Vagina (tissue), 2 donors: ENCODE measurements at regions not wholly inside any gene's neighbourhood (a gene's known extent, or its start where the extent isn't known, plus 50 kb on each side); places are given as distances from the start of the nearest gene placed in this dataset.

ENCODE experiments used
- DNase-seq, 2 donors: peaks; one replicate each; pipeline ENCODE4 v3.0.0-alpha.2; 2017; ENCODE audit errors: extremely low spot score in 2 of 2
- H3K27ac ChIP-seq: fragments of 200-600 bp; sonication (generic); one replicate; pipeline ENCODE4 v1.5.1; 2019
- H3K27me3 ChIP-seq: fragments of 200-600 bp; sonication (generic); one replicate; pipeline ENCODE4 v1.5.1; 2019
- H3K36me3 ChIP-seq, 2 donors: fragments of 200-600 bp; sonication (generic); one replicate each; pipeline ENCODE4 v1.5.1; 2017 to 2019
- H3K4me1 ChIP-seq: fragments of 200-600 bp; sonication (generic); one replicate; pipeline ENCODE4 v1.5.1; 2019
- H3K4me3 ChIP-seq, 2 donors: fragments of 200-600 bp; sonication (generic); 1 replicate in 1 of 2; 2 replicates in 1 of 2; pipeline ENCODE4 v1.5.1; 2016 to 2019
- H3K9me3 ChIP-seq: fragments of 200-600 bp; sonication (generic); one replicate; pipeline ENCODE4 v1.5.1; 2019
- CTCF ChIP-seq, 3 experiments: fragments of 450-650 bp in 2 of 3; fragments of 200-600 bp in 1 of 3; sonication (generic) in 1 of 3; IDR thresholded peaks; one replicate each; pipeline ENCODE4 v1.5.1; 2017 to 2019; ENCODE audit warnings: antibody characterized with exemption in 3 of 3, mild to moderate bottlenecking in 2 of 3, moderate library complexity in 2 of 3
- POLR2A ChIP-seq, 2 donors: fragments of 450-650 bp; IDR thresholded peaks; one replicate each; pipeline ENCODE4 v1.6.1; 2017; ENCODE audit warnings: antibody characterized with exemption in 2 of 2, mild to moderate bottlenecking in 2 of 2, moderate library complexity in 2 of 2
- POLR2AphosphoS5 ChIP-seq, 2 donors: sonication (generic); formaldehyde crosslinking; IDR thresholded peaks; one replicate each; pipeline ENCODE4 v1.9.0; 2017; ENCODE audit warnings: antibody characterized with exemption in 2 of 2, mild to moderate bottlenecking in 2 of 2, low read depth in 1 of 2; ENCODE audit not compliant: insufficient read depth in 1 of 2
- intact Hi-C: fragments of 100-400 bp; cut with DNase I; formaldehyde crosslinking; loops from one replicate; pipeline ENCODE4 v1.15.1; 2023

GRCh38 chr2:105618351-105618659, 126.4 kb upstream of the NCK2 start:
- Histone ChIP-seq H3K9me3 (no peaks in the 10 kb centered on the region), H3K36me3 (no peaks in the 10 kb centered on the region), H3K27ac (no peak overlapping the region), H3K4me3 (no peak overlapping the region), H3K4me1 (no peaks in the 10 kb centered on the region), H3K27me3 (no peaks in the 10 kb centered on the region)
- DNase-seq: no peak
- intact Hi-C loops: no loop called here
- TF ChIP-seq POLR2AphosphoS5 (IDR thresholded peaks at IDR 0.05; ENCODE audit: insufficient read depth in 1 of 2, low read depth in 1 of 2) (no peak), POLR2A (IDR thresholded peaks at IDR 0.05) (no peak), CTCF (IDR thresholded peaks at IDR 0.05) (no peak)

DNA sequence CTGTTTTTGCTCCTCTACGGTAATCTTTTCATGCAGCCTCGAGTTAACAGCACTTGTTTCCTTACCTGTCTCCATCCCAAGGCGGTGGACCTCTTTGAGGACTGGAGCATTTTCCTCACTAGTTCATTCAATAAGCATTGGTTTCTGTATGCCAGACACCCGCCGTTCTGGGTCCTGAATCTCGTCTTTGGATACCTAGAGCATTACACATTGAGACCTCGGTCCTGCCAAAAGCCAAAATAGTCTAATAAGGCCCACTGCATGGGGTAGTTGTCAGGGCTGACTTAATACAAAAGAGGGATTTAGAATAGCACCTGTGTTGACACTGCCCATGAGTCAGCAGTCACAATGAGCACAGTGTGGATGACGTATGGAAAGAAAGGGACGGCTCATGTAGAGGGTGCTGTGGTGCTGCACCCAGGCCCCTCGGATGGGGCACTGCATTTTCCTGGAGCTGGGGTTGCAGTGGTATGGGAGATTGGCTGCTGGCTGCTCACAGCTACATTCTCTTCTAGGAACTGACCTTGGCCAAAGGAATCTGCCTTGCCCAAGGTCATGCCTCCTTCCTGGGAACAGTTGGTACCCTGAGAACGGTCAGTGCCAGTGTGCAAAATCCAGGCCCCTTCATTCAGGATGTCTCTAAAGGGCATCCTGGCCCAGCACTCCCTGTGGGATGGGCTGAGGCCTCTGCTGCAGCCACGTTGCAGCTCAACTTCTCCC, 126.9 kb upstream of the NCK2 start:
- intact Hi-C loops: no loop called here
- Histone ChIP-seq H3K36me3 (no peaks in the 10 kb centered on the region), H3K27me3 (no peaks in the 10 kb centered on the region), H3K4me3 (no peak overlapping the region), H3K4me1 (no peaks in the 10 kb centered on the region), H3K27ac (no peak overlapping the region), H3K9me3 (no peaks in the 10 kb centered on the region)
- DNase-seq: no peak
- TF ChIP-seq POLR2A (IDR thresholded peaks at IDR 0.05) (no peak), POLR2AphosphoS5 (IDR thresholded peaks at IDR 0.05; ENCODE audit: insufficient read depth in 1 of 2, low read depth in 1 of 2) (no peak), CTCF (IDR thresholded peaks at IDR 0.05) (no peak)

DNA sequence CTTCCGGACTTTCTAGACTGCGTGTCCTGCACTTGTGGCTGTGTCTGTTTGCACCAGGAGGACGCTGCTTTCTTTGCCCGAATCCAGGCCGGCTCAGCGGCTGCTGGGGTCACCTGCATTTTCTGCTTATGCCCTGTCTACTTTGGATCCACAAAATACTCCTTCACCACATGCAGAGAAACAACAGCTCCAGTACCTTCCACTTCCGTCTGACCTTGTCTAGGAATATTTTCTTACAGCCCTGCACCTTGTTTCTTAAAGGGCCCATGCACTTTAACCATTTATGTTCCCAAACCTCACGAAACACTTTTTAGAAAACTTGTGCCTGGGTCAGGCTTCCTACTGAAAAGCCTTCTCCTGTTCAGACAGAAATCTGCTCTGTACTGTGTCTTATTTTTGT, 129.4 kb upstream of the NCK2 start:
- no peaks in the 10 kb centered on the region for H3K27me3 ChIP-seq
- H3K27ac ChIP-seq: no peak overlapping the region
- H3K4me1 ChIP-seq: no peaks in the 10 kb centered on the region
- H3K9me3 ChIP-seq: no peaks in the 10 kb centered on the region
- H3K36me3 ChIP-seq: no peaks in the 10 kb centered on the region
- TF ChIP-seq CTCF (IDR thresholded peaks at IDR 0.05) (no peak), POLR2AphosphoS5 (IDR thresholded peaks at IDR 0.05; ENCODE audit: insufficient read depth in 1 of 2, low read depth in 1 of 2) (no peak), POLR2A (IDR thresholded peaks at IDR 0.05) (no peak)
- intact Hi-C loops: no loop called here
- no peak for DNase-seq
- no peak overlapping the region for H3K4me3 ChIP-seq

- DNase-seq: no peak
- H3K27me3 ChIP-seq: no peaks in the 10 kb centered on the region
- no peak overlapping the region for H3K27ac ChIP-seq
- no peak overlapping the region for H3K4me3 ChIP-seq
- H3K9me3 ChIP-seq: no peaks in the 10 kb centered on the region
- no peak for TF ChIP-seq CTCF (IDR thresholded peaks at IDR 0.05)
- TF ChIP-seq POLR2A (IDR thresholded peaks at IDR 0.05): no peak
- no peak for TF ChIP-seq POLR2AphosphoS5 (IDR thresholded peaks at IDR 0.05; ENCODE audit: insufficient read depth in 1 of 2, low read depth in 1 of 2)
- H3K36me3 ChIP-seq: no peaks in the 10 kb centered on the region
- intact Hi-C loops: no loop called here
- no peaks in the 10 kb centered on the region for H3K4me1 ChIP-seq
These were observed 132.8 kb upstream of the NCK2 start for GRCh38 chr2:105611811-105612424.

- Histone ChIP-seq H3K27ac (no peak overlapping the region), H3K4me3 (no peak overlapping the region), H3K4me1 (no peaks in the 10 kb centered on the region), H3K9me3 (no peaks in the 10 kb centered on the region), H3K27me3 (no peaks in the 10 kb centered on the region), H3K36me3 (no peaks in the 10 kb centered on the region)
- intact Hi-C loops: no loop called here
- no peak for DNase-seq
- TF ChIP-seq POLR2AphosphoS5 (IDR thresholded peaks at IDR 0.05; ENCODE audit: insufficient read depth in 1 of 2, low read depth in 1 of 2) (no peak), CTCF (IDR thresholded peaks at IDR 0.05) (no peak), POLR2A (IDR thresholded peaks at IDR 0.05) (no peak)
These were observed 133.4 kb upstream of the NCK2 start for GRCh38 chr2:105611333-105611637.
